Smooth muscle cell (in vitro differentiated cells): ENCODE measurements at regions not wholly inside any gene's neighbourhood (a gene's known extent, or its start where the extent isn't known, plus 50 kb on each side); places are given as distances from the start of the nearest gene placed in this dataset.
A peak's percentile ranks its signal among the peaks of the same experiment; 100 is the strongest.

Experiments
- DNase-seq: peaks from one replicate; lab custom pipeline; 2025; ENCODE audit not compliant: unreplicated experiment; lab: John Stamatoyannopoulos, UW
- H2AFZ ChIP-seq: fragments of 200-600 bp; sonication (generic); 2 replicates; pipeline ENCODE4 v1.6.0; 2016; ENCODE audit warnings: antibody characterized with exemption, low read depth, mild to moderate bottlenecking
- H3F3A ChIP-seq: fragments of 200-600 bp; sonication (generic); 2 replicates; pipeline ENCODE4 v1.6.0; 2017; ENCODE audit warnings: antibody characterized with exemption, low read depth
- H3K27ac ChIP-seq: fragments of 200-600 bp; sonication (generic); 2 replicates; pipeline ENCODE4 v1.5.1; 2016; ENCODE audit warnings: low read depth, mild to moderate bottlenecking
- H3K27me3 ChIP-seq: fragments of 200-600 bp; sonication (generic); 2 replicates; pipeline ENCODE4 v1.6.1; 2016; ENCODE audit warnings: low read depth, mild to moderate bottlenecking
- H3K36me3 ChIP-seq: fragments of 200-600 bp; sonication (generic); 2 replicates; pipeline ENCODE4 v1.5.1; 2016; ENCODE audit warnings: low read depth
- H3K4me1 ChIP-seq: fragments of 200-600 bp; sonication (generic); 2 replicates; pipeline ENCODE4 v1.5.1; 2016; ENCODE audit warnings: low read depth
- H3K4me2 ChIP-seq: fragments of 200-600 bp; sonication (generic); 2 replicates; pipeline ENCODE4 v1.6.0; 2016; ENCODE audit warnings: mild to moderate bottlenecking
- H3K4me3 ChIP-seq: fragments of 200-600 bp; sonication (generic); 2 replicates; pipeline ENCODE4 v1.5.1; 2016; ENCODE audit warnings: mild to moderate bottlenecking
- H3K79me2 ChIP-seq: fragments of 200-600 bp; sonication (generic); 2 replicates; pipeline ENCODE4 v1.6.0; 2016; ENCODE audit warnings: low read depth, mild to moderate bottlenecking
- H3K9ac ChIP-seq: fragments of 200-600 bp; sonication (generic); 2 replicates; pipeline ENCODE4 v1.6.0; 2016; ENCODE audit warnings: low read depth
- H3K9me3 ChIP-seq: fragments of 200-600 bp; sonication (generic); replicated peaks from 2 replicates; pipeline ENCODE4 v1.5.1; 2016; ENCODE audit warnings: low read depth
- H4K20me1 ChIP-seq: fragments of 200-600 bp; sonication (generic); 2 replicates; pipeline ENCODE4 v1.6.0; 2016; ENCODE audit warnings: low read depth
- CTCF ChIP-seq: fragments of 200-600 bp; sonication (generic); IDR thresholded peaks from 2 replicates; pipeline ENCODE4 v1.5.1; 2017; ENCODE audit warnings: borderline replicate concordance, mild to moderate bottlenecking, antibody characterized with exemption; ENCODE audit not compliant: insufficient read depth, poor library complexity, severe bottlenecking
- WGBS: methylation state at CpG from one replicate; pipeline ENCODE4 v1.1.7; 2016; ENCODE audit warnings: low lambda C conversion rate; 5-methylcytosine and 5-hydroxymethylcytosine counted together

GRCh38 chr1:168636642-168637111 lies 60.3 kb downstream of the XCL1 start:
- Histone ChIP-seq H3K36me3 (no peaks in the 10 kb centered on the region), H3K4me3 (no peak overlapping the region), H3K4me1 (peaks cover 5% of the 10 kb centered on the region), H3F3A (no peaks in the 10 kb centered on the region), H3K9ac (no peak overlapping the region), H2AFZ (no peak overlapping the region), H3K27ac (peak overlapping the region; percentile 17), H4K20me1 (no peaks in the 10 kb centered on the region), H3K27me3 (no peaks in the 10 kb centered on the region), H3K9me3 (no peaks in the 10 kb centered on the region), H3K4me2 (peak overlapping the region; percentile 28), H3K79me2 (no peaks in the 10 kb centered on the region)
- WGBS, result 6% methylated on average over 1 of the region's 1 CpG
- TF ChIP-seq CTCF, result no peak
- no peak for DNase-seq

GRCh38 chr1:168637350-168637991 lies 61.1 kb downstream of the XCL1 start:
- DNase-seq, result no peak
- no peak overlapping the region for H3K9ac ChIP-seq

DNA sequence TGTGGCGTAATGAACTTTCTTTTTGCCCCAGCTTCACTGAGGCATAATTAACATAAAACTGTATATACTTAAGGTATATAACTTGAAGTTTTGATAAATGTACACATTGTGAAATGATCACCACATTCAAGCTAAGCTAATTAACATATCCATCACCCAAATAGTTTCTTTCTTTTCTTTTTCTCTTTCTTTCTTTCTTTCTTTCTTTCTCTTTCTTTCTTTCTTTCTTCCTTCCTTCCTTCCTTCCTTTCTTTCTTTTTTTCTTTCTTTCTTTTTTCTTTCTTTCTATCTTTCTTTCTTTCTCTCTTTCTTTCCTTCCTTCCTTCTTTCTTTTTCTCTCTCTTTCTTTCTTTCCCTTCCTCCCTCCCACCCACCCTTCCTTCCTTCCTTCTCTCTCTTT lies 62.5 kb downstream of the XCL1 start:
- Histone ChIP-seq H3K4me1 (peaks cover 5% of the 10 kb centered on the region), H3F3A (no peaks in the 10 kb centered on the region), H3K79me2 (no peaks in the 10 kb centered on the region), H3K36me3 (no peaks in the 10 kb centered on the region), H4K20me1 (no peaks in the 10 kb centered on the region), H2AFZ (peak overlapping the region; percentile 50), H3K27ac (no peak overlapping the region), H3K27me3 (no peaks in the 10 kb centered on the region), H3K9ac (no peak overlapping the region), H3K4me3 (no peak overlapping the region), H3K4me2 (no peak overlapping the region), H3K9me3 (no peaks in the 10 kb centered on the region)
- TF ChIP-seq CTCF, result no peak
- 96% methylated on average over 1 of the region's 1 CpG for WGBS
- no peak for DNase-seq

More at GRCh38 chr1:168637350-168637991, 61.1 kb downstream of the XCL1 start:
- no peaks in the 10 kb centered on the region for H3K36me3 ChIP-seq
- no peaks in the 10 kb centered on the region for H3F3A ChIP-seq
- H2AFZ ChIP-seq, result no peak overlapping the region
- peak; percentile 61 for TF ChIP-seq CTCF
- peak overlapping the region; percentile 28 for H3K4me2 ChIP-seq
- H3K4me1 ChIP-seq, result peaks cover 5% of the 10 kb centered on the region
- H4K20me1 ChIP-seq, result no peaks in the 10 kb centered on the region
- H3K79me2 ChIP-seq, result no peaks in the 10 kb centered on the region
- whole genome bisulfite sequencing, result 61% methylated on average over 5 of the region's 5 CpGs
- no peak overlapping the region for H3K27ac ChIP-seq
- H3K27me3 ChIP-seq, result no peaks in the 10 kb centered on the region
- H3K4me3 ChIP-seq, result no peak overlapping the region
- H3K9me3 ChIP-seq, result no peaks in the 10 kb centered on the region

- Histone ChIP-seq H2AFZ (no peak overlapping the region), H3K4me2 (no peak overlapping the region), H3K9ac (no peak overlapping the region), H3K27me3 (no peaks in the 10 kb centered on the region), H3K4me3 (no peak overlapping the region), H3K27ac (no peak overlapping the region), H3F3A (no peaks in the 10 kb centered on the region), H3K79me2 (no peaks in the 10 kb centered on the region), H3K9me3 (no peaks in the 10 kb centered on the region), H3K36me3 (no peaks in the 10 kb centered on the region), H3K4me1 (peaks cover 5% of the 10 kb centered on the region), H4K20me1 (no peaks in the 10 kb centered on the region)
- DNase-seq, result no peak
- no peak for TF ChIP-seq CTCF
- WGBS, result 100% methylated on average over 1 of the region's 1 CpG
These were observed 63.8 kb downstream of the XCL1 start for GRCh38 chr1:168640182-168640581.
